ENCODE measurements at regions not wholly inside any gene's neighbourhood (a gene's known extent, or its start where the extent isn't known, plus 50 kb on each side); places are given as distances from the start of the nearest gene placed in this dataset.
"Not testable (repeated sequence)": the region's sequence is repeated elsewhere in the genome, so short reads cannot be mapped to it uniquely, and the experiment has no call there.

GRCh38 chr18:30419399-30419798 lies 623.1 kb downstream of the DSC3 start:
- not testable (repeated sequence) for DNase-seq

GRCh38 chr18:30415903-30416302 lies 626.6 kb downstream of the DSC3 start:
- no peak for DNase-seq

GRCh38 chr18:30409120-30409519 lies 633.4 kb downstream of the DSC3 start:
- peak; percentile 7 for DNase-seq

DNA sequence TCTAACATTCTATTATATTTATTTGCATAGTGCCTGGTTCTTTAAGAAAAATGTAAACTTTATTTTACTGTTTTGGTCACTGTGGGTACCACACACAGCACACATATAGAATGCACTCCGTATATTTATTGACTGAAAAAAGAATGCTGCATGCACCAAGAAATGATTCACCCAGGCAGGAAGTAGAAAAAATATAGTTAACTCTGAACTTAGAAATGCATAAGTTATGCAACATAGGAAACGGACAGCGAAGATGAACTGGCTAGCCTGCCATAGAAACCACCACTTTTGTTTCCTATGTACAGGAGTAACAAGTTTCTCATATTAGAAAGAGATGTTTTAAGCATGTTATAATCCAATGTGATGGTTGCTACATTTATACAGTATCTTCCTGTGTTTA lies 635.8 kb downstream of the DSC3 start:
- DNase-seq = no peak

GRCh38 chr18:30405038-30405437 lies 637.5 kb downstream of the DSC3 start:
- no peak for DNase-seq

GRCh38 chr18:30404422-30404821 lies 638.1 kb downstream of the DSC3 start:
- no peak for DNase-seq

DNA sequence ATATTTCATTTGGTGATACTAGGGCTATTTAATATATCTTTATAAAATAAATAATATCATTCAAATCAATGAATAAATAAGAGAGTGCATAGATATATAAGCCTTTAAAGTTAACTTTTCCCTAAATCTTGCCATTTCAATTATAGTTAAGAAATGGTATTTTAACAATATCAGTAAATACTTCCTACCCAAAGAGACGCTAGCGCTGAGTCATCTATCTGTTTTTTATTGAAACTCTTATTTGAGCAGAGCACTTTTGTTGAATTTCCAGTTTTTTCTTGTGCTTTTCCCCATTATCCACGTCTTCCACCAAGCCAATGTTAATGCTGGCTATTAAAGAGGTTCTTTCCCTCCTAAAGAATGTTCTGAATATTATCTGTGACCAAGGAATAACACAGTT lies 639.3 kb downstream of the DSC3 start:
- DNase-seq = peak; percentile 5

DNA sequence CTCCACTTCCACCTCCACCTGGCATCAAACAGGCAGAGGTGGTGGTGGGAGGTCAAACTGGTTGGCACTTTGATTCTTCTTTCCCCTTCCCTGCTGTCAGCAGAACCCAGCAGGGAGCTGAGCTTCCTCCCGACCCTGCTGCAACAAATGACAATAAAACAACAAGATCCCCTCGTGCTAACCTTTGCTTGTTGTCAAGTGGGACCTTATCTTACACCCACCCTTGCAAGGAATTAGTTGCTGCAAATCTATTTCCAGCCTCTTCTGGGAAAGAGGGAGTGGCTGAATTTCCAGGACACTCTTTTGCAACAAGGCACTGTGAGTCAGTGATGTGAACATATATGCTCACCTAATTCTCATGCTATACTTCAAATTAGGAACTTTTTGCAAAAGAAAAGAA lies 655.1 kb downstream of the DSC3 start:
- DNase-seq = peak; percentile 66

- no peak for DNase-seq
Observed at GRCh38 chr18:30386624-30387023, 655.9 kb downstream of the DSC3 start.

DNA sequence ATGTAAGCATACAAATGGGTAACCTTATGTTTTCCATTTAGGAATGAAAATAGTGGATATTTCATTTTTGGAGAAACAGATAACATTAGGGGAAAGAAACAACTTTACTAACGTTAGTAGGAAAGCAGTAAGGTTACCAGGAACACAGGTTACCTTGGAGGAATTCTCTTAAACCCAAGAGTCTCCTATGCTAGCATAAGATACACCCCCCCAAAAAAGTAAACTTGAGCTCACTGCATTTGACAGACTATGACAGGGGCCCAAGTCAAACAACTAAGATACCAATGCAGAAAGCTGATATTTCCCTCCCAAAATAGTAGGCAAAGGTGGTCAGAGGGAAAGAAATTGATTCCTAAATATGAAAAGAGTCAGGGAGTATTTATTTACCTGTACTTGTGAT lies 656.9 kb downstream of the DSC3 start:
- DNase-seq = no peak

DNA sequence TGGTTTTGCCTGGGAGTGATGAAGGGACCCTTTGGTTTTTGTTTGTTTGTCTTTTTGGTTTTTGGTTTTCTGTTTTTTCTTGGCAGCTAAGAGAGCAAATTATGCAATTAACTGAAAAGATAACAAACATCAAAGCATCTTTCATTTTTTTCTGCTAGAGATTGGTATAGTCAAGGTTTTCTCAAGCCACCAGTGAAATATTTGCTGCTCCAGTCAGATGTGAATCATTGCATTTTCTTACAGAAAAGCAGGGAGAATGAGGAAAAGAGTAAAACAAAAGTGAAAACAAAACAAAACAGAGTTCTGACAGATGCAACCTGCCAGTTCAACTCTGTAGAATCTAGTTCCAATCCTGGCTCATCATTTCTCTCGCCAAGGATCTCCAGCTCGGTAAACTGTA lies 660.7 kb downstream of the DSC3 start:
- DNase-seq = no peak

DNA sequence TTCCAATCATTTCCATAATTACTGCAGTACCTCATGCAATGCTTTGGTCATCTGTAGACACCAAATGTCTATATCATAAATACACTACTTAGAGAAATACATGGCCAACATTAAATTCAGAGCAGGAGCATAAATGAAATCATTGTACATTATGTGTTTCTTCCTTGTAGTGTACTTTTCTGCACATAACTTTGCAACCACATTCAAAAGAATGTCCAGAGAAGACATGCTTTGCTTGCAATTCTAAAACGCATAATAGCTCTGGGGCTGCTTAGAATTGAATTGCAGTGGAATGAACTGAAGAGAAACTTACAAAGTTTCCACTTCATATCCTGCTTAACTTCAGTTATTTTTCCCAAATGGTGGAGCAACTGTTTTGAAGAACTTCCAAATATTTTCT lies 664.4 kb downstream of the DSC3 start:
- no peak for DNase-seq

DNA sequence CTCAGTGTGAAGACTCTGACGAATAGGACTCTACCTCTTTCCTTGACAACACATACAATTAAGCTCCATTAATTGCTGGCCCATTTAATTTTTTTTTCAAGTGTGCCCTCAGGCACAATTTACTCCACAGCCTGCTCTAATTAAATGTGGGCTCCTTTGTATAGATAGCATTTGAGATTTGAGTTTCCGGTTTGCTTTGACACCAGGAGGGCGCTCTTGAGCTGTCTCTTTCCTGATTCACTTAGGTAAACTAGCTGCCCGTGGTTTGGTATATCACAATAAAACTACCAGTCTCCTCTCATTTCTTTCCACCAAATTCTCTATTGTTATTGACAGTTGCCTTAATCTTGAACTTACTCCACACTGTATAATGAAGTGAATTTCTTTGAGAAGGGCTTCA lies 666.0 kb downstream of the DSC3 start:
- DNase-seq = peak; percentile 71

DNA sequence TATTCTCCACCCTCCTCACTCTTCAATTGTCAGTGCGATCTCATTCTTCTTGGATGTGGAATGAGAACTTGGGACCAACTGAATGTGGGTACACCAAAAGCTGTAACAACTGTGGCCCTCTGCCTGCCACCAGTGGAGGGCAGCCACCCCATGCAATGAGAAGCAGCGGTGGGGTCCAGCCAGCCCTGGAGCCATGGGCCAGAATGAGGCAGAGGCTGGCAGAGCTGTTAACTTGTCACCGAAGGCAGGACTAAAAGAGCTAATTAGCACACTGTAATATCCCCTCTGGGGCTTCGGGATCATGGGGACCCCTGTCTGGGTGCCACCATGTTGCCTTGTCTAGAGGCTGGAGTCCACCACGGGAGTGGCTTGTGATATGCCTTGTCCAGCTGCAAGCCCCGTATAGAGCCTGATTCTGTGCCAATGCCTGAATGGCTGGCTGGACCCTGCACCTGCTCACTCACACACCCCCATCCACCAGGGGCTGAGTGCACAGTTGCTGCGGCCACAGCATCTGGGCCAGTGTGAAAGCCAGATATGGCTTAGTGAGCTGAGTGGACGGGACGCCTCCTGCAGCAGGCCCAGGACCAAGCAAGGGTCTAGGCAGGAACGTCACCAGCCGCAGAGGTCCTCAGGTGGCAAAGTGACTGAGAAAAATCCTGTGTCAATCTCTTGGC lies 680.5 kb downstream of the DSC3 start:
- no peak for DNase-seq

- peak; percentile 55 for DNase-seq
Observed at GRCh38 chr18:30359521-30359920, 683.0 kb downstream of the DSC3 start.

DNA sequence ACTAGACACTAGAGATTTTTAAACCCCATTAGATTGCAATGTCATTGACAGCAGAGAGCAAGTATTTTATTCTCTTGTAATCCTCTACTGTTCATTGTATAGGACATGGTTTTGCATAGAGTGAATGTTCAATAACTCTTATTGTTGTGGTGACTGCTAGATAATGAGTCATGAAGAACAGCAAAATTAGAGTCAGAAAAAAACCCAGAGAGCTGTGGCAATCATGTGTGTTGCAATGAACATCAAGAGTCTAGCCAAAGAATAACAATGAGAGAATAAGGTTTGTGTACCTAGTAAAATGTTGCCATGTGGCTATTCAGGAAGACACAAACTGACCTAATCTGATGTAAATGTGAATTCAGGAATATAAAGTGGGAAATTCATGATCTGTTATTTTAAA lies 684.0 kb downstream of the DSC3 start:
- peak; percentile 43 for DNase-seq

DNA sequence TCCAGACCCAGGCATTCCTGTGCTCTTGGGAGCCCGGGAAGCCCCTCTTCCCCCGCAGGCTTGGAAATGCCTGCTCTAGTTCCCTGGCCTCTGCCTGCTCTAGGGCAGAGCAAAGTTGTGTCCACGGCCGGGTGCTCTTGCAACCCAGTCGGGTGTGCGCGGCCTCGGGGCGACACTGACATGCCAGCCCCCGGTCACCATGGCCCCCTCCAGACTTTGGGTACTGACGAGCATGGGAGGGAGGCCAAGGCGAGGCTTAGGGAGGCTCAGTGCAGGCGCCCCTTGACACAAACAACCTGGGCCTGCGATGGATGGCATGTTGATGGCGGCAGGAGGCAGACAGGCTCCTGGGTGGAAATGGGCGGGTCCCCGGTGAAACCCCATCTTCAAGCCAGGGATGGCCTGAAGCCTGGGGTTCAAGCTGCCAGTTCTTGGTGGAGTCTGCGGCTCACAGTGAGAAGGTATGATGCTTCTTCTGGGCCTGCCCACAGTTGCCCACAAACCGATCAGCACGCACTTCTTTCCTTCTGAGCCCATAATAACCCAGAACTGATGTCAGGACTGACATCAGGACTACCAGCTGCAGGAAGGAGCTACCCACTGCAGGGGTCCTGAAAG lies 689.9 kb downstream of the DSC3 start:
- no peak for DNase-seq

DNA sequence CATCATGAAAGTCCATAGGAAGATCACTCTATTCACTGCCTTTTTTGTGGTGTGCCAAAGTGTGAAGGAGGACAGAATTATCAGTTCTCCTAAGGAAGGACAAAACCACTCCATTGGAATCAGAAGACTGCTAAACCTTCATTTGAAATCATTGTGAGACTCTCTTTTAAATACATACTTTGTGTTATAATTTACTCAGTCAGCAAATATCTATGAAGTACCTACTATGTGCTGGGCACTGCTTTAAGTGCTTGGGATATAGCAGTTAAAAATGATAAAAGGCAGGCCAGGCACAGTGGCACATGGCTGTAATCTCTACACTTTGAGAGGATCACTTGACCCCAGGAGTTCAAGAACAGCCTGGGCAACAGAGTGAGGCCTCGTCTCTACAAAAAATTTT lies 692.3 kb downstream of the DSC3 start:
- DNase-seq = no peak

DNA sequence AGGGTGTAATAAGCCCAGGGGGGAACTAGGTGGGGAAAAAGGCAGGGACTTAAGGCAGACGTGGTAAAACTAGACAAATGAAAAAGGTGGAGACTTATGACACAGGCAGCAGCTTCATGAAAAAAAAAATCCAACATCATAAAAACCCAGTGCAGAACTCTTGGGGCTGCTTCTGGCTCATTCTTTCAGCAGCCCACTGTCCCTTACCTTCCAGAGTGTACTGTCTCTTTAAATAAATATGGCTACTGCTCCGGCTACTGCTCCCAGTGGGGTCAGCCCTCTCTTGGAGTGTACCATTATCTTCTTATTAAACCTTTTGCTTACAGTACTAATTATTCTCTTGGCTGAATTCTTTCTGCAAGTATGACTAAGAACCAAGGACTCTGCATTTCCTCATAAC lies 699.5 kb downstream of the DSC3 start:
- no peak for DNase-seq

DNA sequence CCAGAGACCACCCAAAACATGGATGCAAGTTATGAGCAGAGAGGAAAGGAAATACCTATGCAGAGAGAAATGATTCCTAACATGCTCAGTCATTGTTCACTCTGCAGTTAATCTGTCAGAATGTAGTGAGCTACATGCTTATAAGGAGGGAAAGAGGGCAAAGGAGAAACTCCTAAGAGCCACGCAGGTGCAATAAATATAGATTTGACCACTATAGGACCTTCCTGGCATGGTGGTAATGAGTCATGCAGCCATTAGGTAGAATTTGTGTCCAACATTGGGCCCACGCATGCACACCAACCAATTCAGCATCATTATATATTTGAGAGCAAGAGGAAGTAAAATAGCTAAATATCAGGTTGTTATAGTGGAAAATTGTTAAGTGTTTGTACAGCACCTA lies 699.9 kb downstream of the DSC3 start:
- DNase-seq = no peak

- no peak for DNase-seq
Observed at GRCh38 chr18:30334781-30335180, 707.8 kb downstream of the DSC3 start.

GRCh38 chr18:30333310-30333709 lies 709.2 kb downstream of the DSC3 start:
- no peak for DNase-seq

- DNase-seq = no peak
Observed at GRCh38 chr18:30328839-30329238, 713.7 kb downstream of the DSC3 start.

GRCh38 chr18:30302181-30302580 lies 740.4 kb downstream of the DSC3 start:
- DNase-seq = peak; percentile 4

GRCh38 chr18:30298769-30299168 lies 743.8 kb downstream of the DSC3 start:
- no peak for DNase-seq

Data from OCI-M1 (cell line).